HG02623 (cell line): ENCODE measurements at regions not wholly inside any gene's neighbourhood (a gene's known extent, or its start where the extent isn't known, plus 50 kb on each side); places are given as distances from the start of the nearest gene placed in this dataset.

Experiments used
- ATAC-seq: cut with Tn5 transposase; IDR thresholded peaks from one replicate; pipeline ENCODE4 v1.9.1; 2021; ENCODE audit warnings: moderate library complexity; ENCODE audit not compliant: unreplicated experiment

- no peak for ATAC-seq
Measured at GRCh38 chr6:23403460-23403859, 722.6 kb upstream of the NRSN1 start.

DNA sequence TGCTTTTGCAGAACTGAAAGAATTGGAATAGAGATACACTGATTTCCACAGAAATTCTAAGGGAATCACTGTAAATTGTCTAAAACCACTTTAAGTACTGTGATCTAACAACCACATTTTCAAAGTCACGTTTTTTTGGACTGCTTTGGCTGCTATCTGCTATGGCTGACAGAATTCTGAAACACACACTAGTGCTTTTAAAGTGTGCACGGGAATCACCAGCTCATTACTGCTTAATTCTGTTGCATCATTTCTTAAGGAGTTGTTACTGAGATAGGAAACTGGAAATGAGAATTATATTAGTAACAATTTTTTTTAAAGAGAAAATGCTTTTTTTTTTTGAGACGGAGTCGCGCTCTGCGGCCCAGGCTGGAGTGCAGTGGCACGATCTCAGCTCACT lies 716.5 kb upstream of the NRSN1 start:
- no peak for ATAC-seq

DNA sequence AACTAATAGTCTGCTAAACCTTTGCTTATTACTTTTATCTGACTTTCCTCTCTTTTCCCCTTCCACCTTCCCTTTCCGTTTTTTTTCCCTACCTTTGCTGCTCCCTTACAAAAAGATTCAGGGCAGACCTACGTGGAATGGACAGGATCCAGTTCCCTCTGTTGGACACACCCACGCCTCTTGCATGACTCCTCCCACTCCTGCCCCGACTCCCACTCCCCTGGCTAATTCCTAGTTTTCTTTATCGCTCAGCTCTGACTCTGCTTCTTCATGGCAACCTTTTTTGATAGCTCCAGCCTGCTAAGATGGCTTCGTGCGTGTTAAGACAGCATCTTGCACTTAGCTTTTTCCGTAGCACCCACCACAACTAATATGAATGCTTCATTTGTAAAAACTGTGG lies 715.6 kb upstream of the NRSN1 start:
- no peak for ATAC-seq

DNA sequence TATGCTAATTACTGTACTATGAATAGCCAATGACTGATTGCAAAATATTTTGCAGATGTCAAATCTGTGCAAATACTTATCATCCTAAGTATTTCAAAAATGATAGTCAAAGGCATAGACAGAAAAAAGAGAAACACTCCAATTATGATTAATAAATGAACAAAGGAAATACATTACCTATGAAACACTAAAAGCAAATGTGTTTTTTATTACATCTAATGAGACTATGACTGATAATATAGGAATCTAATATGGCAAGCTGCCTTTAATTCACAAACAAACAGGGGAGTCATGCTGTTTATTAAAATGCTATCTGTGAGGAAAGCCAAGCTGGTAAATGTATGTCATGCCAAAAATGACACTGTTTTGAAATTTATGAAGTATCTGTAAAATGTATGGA lies 713.2 kb upstream of the NRSN1 start:
- ATAC-seq, result no peak

GRCh38 chr6:23413327-23414050 lies 712.5 kb upstream of the NRSN1 start:
- ATAC-seq, result no peak

GRCh38 chr6:23414051-23414445 lies 712.0 kb upstream of the NRSN1 start:
- ATAC-seq, result no peak

DNA sequence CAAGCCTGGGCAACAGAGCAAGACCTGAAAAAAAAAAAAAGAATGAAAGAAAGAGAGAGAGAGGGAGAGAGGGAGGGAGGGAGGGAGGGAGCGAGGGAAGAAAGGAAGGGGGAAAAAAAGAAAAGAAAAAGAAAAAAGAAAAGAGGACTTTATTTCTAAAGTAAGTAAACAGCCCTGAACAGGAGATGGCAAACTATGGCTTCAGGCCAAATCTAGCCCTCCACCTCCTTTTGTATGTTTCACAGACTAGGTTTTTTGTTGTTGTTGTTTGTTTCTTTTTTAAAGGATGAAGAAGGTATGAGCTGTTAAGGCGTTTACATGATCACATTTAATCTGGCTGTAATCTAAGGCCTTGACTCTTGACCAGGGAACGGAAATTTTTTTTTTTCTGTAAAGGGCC lies 711.1 kb upstream of the NRSN1 start:
- ATAC-seq, result no peak

- no peak for ATAC-seq
Measured at GRCh38 chr6:23415819-23416427, 710.1 kb upstream of the NRSN1 start.

DNA sequence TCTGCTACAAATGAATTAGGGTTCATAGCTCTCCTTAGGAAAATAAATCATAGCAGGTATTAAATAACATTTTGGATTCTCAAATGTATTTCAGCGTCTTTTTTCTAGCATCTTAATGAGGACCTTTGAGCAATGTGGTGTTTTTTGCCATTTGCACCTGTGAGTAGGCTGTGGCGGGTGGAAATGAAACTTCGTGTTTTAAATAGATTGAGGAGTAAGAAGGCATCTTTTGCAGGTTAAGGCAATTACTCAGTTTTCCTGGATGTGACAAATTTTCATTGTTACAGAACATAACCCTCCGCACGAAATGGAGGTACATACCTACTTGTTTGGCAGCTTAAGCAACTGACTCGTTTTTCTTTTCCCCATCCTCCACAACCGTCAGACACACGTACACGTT lies 708.9 kb upstream of the NRSN1 start:
- ATAC-seq, result no peak

- ATAC-seq, result no peak
Measured at GRCh38 chr6:23418095-23418494, 707.9 kb upstream of the NRSN1 start.

GRCh38 chr6:23419046-23419445 lies 707.0 kb upstream of the NRSN1 start:
- ATAC-seq, result no peak

- ATAC-seq, result no peak
Measured at GRCh38 chr6:23420659-23421350, 705.2 kb upstream of the NRSN1 start.

- no peak for ATAC-seq
Measured at GRCh38 chr6:23424584-23424983, 701.4 kb upstream of the NRSN1 start.

DNA sequence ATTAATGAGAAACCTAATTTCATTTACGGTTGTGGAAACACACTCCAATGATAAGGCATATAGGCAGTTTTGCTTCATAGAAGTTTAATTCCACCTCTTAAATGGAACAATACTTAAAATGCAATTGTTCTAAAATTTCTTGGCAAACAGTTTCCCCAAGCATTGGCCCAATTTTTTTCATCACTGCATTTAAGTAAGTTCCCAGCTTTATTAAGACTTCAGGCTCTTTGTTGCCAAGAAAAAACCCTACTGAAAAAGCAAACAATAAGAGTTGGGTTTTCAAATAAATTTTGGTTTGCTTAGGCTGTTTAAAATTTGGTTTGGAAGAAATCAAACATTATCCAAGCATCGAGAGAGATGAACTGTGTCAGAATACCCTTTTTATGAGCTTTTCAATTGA lies 690.9 kb upstream of the NRSN1 start:
- no peak for ATAC-seq

GRCh38 chr6:23435798-23436197 lies 690.2 kb upstream of the NRSN1 start:
- ATAC-seq, result no peak

GRCh38 chr6:23441808-23442461 lies 684.1 kb upstream of the NRSN1 start:
- ATAC-seq, result no peak

GRCh38 chr6:23445157-23445710 lies 680.8 kb upstream of the NRSN1 start:
- ATAC-seq, result no peak

- no peak for ATAC-seq
Measured at GRCh38 chr6:23446469-23446967, 679.5 kb upstream of the NRSN1 start.

GRCh38 chr6:23447731-23448130 lies 678.3 kb upstream of the NRSN1 start:
- ATAC-seq, result no peak

DNA sequence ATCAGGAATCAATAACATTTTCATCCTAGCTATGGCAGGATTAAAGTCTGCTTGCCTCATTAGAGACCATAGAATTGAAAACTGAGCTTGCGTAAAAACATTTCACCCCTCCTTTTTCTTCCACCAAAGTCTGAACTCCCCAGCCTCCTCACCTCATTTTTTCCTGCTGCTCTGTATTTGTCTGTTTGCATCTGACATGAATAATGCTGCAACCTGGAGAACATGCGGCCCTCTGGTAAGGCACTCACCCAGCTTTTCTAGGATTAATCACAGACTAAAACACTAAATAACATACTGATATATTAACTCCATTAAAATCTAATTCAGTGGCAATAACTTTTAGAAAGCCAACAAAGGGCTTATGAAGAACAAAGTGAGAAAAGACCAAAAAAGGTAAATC lies 677.7 kb upstream of the NRSN1 start:
- ATAC-seq, result no peak
